Trophoblast cell (in vitro differentiated cells and primary cell): ENCODE measurements at regions not wholly inside any gene's neighbourhood (a gene's known extent, or its start where the extent isn't known, plus 50 kb on each side); places are given as distances from the start of the nearest gene placed in this dataset.

Experiments
- DNase-seq, 2 donors: peaks; one replicate each; pipeline ENCODE4 v3.0.0-alpha.2; 2016
- H2AFZ ChIP-seq: 2 replicates; pipeline ENCODE4 v1.6.1; 2013; ENCODE audit warnings: low read length, moderate library complexity, mild to moderate bottlenecking; ENCODE audit not compliant: insufficient read depth, poor library complexity
- H2AK5ac ChIP-seq: 2 replicates; pipeline ENCODE4 v1.6.1; 2013; ENCODE audit warnings: mild to moderate bottlenecking, low read length
- H2BK120ac ChIP-seq: 2 replicates; pipeline ENCODE4 v1.6.1; 2013; ENCODE audit warnings: low read length, mild to moderate bottlenecking, moderate library complexity; ENCODE audit not compliant: insufficient read depth, poor library complexity
- H2BK12ac ChIP-seq: 2 replicates; pipeline ENCODE4 v1.6.1; 2013; ENCODE audit warnings: mild to moderate bottlenecking, low read length, moderate library complexity
- H2BK5ac ChIP-seq: 2 replicates; pipeline ENCODE4 v1.6.1; 2013; ENCODE audit warnings: low read length, low read depth, moderate library complexity, mild to moderate bottlenecking; ENCODE audit not compliant: poor library complexity
- H3K14ac ChIP-seq: 2 replicates; pipeline ENCODE4 v1.6.1; 2013; ENCODE audit warnings: mild to moderate bottlenecking, low read length
- H3K18ac ChIP-seq: 2 replicates; pipeline ENCODE4 v1.6.1; 2013; ENCODE audit warnings: mild to moderate bottlenecking, low read length
- H3K23ac ChIP-seq: 2 replicates; pipeline ENCODE4 v1.6.1; 2013; ENCODE audit warnings: low read length
- H3K27ac ChIP-seq: 2 replicates; pipeline ENCODE4 v1.5.1; 2013; ENCODE audit warnings: low read depth, mild to moderate bottlenecking, inconsistent platforms, low read length, moderate library complexity
- H3K27me3 ChIP-seq: 2 replicates; pipeline ENCODE4 v1.6.1; 2013; ENCODE audit warnings: inconsistent platforms, mild to moderate bottlenecking, low read length, moderate library complexity; ENCODE audit not compliant: insufficient read depth
- H3K36me3 ChIP-seq, 2 experiments: 1 replicate in 1 of 2; 2 replicates in 1 of 2; pipeline ENCODE4 v1.6.1; 2013; ENCODE audit warnings: low read length in 2 of 2, mild to moderate bottlenecking in 2 of 2, moderate library complexity in 1 of 2; ENCODE audit not compliant: insufficient read depth in 2 of 2, control insufficient read depth in 1 of 2
- H3K4ac ChIP-seq: 2 replicates; pipeline ENCODE4 v1.6.1; 2013; ENCODE audit warnings: low read depth, mild to moderate bottlenecking, low read length, moderate library complexity
- H3K4me1 ChIP-seq, 2 experiments: 1 replicate in 1 of 2; 2 replicates in 1 of 2; pipeline ENCODE4 v1.6.1; 2013; ENCODE audit warnings: low read length in 2 of 2, mild to moderate bottlenecking in 2 of 2, moderate library complexity in 1 of 2; ENCODE audit not compliant: insufficient read depth in 2 of 2, control insufficient read depth in 1 of 2
- H3K4me2 ChIP-seq: 2 replicates; pipeline ENCODE4 v1.6.1; 2013; ENCODE audit warnings: inconsistent platforms, mild to moderate bottlenecking, low read length, moderate library complexity
- H3K4me3 ChIP-seq: 2 replicates; pipeline ENCODE4 v1.5.1; 2013; ENCODE audit warnings: mild to moderate bottlenecking, low read depth, low read length, inconsistent platforms
- H3K79me1 ChIP-seq: one replicate; pipeline ENCODE4 v1.6.1; 2013; ENCODE audit warnings: low read length
- H3K79me2 ChIP-seq: 2 replicates; pipeline ENCODE4 v1.6.1; 2013; ENCODE audit warnings: low read length, mild to moderate bottlenecking; ENCODE audit not compliant: control insufficient read depth, insufficient read depth, poor library complexity
- H3K9ac ChIP-seq: 2 replicates; pipeline ENCODE4 v1.6.1; 2013; ENCODE audit warnings: mild to moderate bottlenecking, low read length
- H3K9me3 ChIP-seq: 2 replicates; pipeline ENCODE4 v1.6.1; 2013; ENCODE audit warnings: low read depth, mild to moderate bottlenecking, control low read depth, inconsistent platforms, low read length; ENCODE audit not compliant: insufficient read depth
- H4K12ac ChIP-seq: 2 replicates; pipeline ENCODE4 v1.6.1; 2013; ENCODE audit warnings: low read depth, mild to moderate bottlenecking, low read length, moderate library complexity
- H4K8ac ChIP-seq: 2 replicates; pipeline ENCODE4 v1.6.1; 2013; ENCODE audit warnings: low read depth, mild to moderate bottlenecking, low read length, moderate library complexity
- H4K91ac ChIP-seq: one replicate; pipeline ENCODE4 v1.6.1; 2013; ENCODE audit warnings: low read depth, mild to moderate bottlenecking, low read length, moderate library complexity
- WGBS: extraction: QIAGEN DNeasy Blood & Tissue Kit; methylation state at CpG from one replicate; pipeline ENCODE4 v1.1.7; 2013; ENCODE audit warnings: missing lambda C conversion rate; ENCODE audit not compliant: insufficient read length, insufficient coverage; ENCODE audit errors: extremely low coverage; 5-methylcytosine and 5-hydroxymethylcytosine counted together

DNA sequence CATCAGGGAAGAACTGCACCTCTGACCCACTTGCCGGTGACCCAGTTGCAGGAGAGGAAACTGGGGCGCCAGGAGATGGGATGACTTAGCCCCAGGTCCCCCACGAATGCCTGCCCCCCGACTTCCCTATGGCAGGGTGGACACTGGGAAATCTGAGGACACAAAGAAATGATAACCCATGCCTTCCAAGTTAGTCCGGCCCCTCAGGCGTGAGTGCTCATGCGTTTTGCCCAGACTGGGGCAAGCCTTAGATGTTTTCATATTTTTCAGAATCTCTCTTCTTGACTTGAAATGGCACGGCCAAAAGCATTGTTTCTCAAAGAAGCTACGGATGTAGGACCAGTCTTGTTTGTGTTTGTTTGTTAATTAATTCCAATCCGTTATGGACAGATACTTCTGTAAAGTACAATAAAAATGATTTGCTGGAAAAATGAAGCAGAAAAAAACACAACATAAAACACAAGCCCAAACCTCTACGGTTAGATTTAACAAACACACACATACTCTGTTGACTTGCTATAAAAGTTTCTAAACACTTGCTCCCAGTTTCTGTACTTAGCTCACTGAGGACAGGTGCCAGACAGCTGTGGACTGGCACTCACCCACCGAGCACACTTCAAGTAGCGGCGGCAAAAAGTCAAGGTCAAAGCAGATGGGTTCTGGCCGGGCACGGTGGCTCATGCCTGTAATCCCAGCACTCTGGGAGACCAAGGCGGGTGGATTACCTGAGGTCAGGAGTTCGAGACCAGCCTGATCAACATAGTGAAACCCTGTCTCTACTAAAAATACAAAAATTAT, 341.5 kb downstream of the BCOR start:
- Histone ChIP-seq H2AK5ac (no peak overlapping the region), H3K4ac (peak overlapping the region; percentile 65), H3K4me2 (peak overlapping the region; percentile 5), H3K14ac (peak overlapping the region; percentile 73), H3K27me3 (no peaks in the 10 kb centered on the region), H3K79me2 (peaks cover 2% of the 10 kb centered on the region), H2BK5ac (peak overlapping the region; percentile 86), H3K4me3 (no peak overlapping the region), H3K36me3 (no peaks in the 10 kb centered on the region), H3K9me3 (no peaks in the 10 kb centered on the region), H2BK120ac (peak overlapping the region; percentile 92), H4K12ac (no peak overlapping the region), H2AFZ (no peak overlapping the region), H3K18ac (peak overlapping the region; percentile 72), H2BK12ac (peak overlapping the region; percentile 92), H4K8ac (peak overlapping the region; percentile 76), H3K4me1 (peaks cover 37 to 46% of the 10 kb centered on the region in 2 experiments), H4K91ac (peak overlapping the region; percentile 92), H3K23ac (no peak overlapping the region), H3K27ac (peak overlapping the region; percentile 89), H3K79me1 (peaks cover 33% of the 10 kb centered on the region), H3K9ac (no peak overlapping the region)
- peak; percentile 25 to 58 for DNase-seq
- WGBS = no CpG with 5 or more reads among the region's 18 CpGs

DNA sequence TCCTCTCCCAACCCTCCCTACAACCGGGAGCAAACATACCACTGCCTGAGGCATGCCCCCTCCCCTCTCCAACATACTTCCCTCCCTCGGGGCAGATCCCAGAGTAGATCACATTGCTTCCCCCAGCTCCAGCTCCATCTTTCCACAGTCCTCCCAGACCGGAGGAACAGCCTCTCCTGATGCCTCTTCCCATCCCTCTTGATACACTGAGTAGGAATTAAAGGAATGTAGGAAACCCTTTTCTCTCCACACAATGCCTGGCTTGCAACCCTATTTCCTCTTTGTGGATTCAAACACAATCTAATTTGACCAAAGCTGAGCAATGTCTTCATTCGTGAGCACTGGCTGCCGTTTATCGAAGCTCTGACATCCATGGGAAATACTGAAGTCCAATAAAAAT, 339.8 kb downstream of the BCOR start:
- peaks cover 2% of the 10 kb centered on the region for H3K79me2 ChIP-seq
- H3K4ac ChIP-seq = no peak overlapping the region
- no peak overlapping the region for H3K4me3 ChIP-seq
- no peak overlapping the region for H2BK120ac ChIP-seq
- no peaks in the 10 kb centered on the region for H3K27me3 ChIP-seq
- H2BK12ac ChIP-seq = no peak overlapping the region
- no peak overlapping the region for H3K23ac ChIP-seq
- H2AK5ac ChIP-seq = no peak overlapping the region
- no peak overlapping the region for H3K14ac ChIP-seq
- no peak overlapping the region for H2AFZ ChIP-seq
- H3K9me3 ChIP-seq = no peaks in the 10 kb centered on the region
- DNase-seq = peak; percentile 73 to 74
- H3K36me3 ChIP-seq = no peaks in the 10 kb centered on the region
- H3K79me1 ChIP-seq = peaks cover 36% of the 10 kb centered on the region
- H3K4me2 ChIP-seq = no peak overlapping the region
- H3K18ac ChIP-seq = no peak overlapping the region
- WGBS = no CpG with 5 or more reads among the region's 6 CpGs
- no peak overlapping the region for H3K9ac ChIP-seq
- H3K4me1 ChIP-seq = peaks cover 35 to 45% of the 10 kb centered on the region in 2 experiments
- no peak overlapping the region for H3K27ac ChIP-seq
- peak overlapping the region; percentile 90 for H4K91ac ChIP-seq
- H2BK5ac ChIP-seq = peak overlapping the region; percentile 43
- H4K8ac ChIP-seq = no peak overlapping the region
- no peak overlapping the region for H4K12ac ChIP-seq

DNA sequence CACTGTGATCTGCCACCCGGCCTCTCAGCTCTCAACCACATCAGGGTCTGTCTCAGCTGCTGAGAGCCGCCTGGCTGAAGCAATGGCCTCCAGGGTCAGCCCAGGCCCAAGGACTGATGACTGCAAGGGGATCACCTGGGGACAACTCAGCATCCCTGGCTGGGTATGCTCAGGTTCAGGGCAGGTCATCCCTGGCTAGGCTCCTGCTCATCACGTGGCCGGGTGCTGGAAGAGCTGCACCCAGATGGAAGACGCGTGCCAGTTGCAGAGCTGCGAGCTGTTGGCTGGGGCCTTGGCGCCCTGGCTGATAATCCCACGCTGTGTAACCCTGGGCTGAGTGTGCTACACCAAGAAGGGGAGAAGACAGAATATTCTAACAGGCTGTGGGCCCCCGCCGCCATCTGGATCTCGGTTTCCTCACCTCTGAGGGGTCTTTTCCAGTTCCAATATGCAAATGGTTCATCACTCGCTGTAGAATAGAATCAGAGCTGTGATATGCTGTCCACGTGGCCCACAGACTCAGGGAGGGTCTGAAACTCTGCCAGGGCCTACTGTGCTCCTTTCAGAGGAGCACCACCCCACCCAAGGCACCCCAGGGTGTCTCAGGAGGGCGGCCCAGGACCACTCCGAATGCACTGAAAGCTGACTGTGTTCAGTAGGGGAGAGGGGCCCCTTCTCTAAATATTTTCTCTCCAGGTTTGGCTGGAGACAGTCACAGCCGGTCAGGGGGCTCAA, 338.8 kb downstream of the BCOR start:
- Histone ChIP-seq H3K36me3 (no peaks in the 10 kb centered on the region), H3K4me2 (no peak overlapping the region), H3K23ac (no peak overlapping the region), H2BK12ac (peak overlapping the region; percentile 81), H2BK120ac (peak overlapping the region; percentile 80), H3K4me1 (peaks cover 35 to 45% of the 10 kb centered on the region in 2 experiments), H4K8ac (peak overlapping the region; percentile 54), H3K14ac (peak overlapping the region; percentile 81), H4K91ac (peak overlapping the region; percentile 60), H3K27ac (peak overlapping the region; percentile 64), H3K9me3 (no peaks in the 10 kb centered on the region), H3K9ac (no peak overlapping the region), H3K4me3 (no peak overlapping the region), H3K27me3 (no peaks in the 10 kb centered on the region), H3K79me1 (peaks cover 36% of the 10 kb centered on the region), H4K12ac (no peak overlapping the region), H2AFZ (no peak overlapping the region), H3K4ac (peak overlapping the region; percentile 28), H2AK5ac (peak overlapping the region; percentile 43), H3K18ac (peak overlapping the region; percentile 46), H2BK5ac (peak overlapping the region; percentile 50), H3K79me2 (peaks cover 2% of the 10 kb centered on the region)
- WGBS = no CpG with 5 or more reads among the region's 17 CpGs
- peak; percentile 80 to 81 for DNase-seq

DNA sequence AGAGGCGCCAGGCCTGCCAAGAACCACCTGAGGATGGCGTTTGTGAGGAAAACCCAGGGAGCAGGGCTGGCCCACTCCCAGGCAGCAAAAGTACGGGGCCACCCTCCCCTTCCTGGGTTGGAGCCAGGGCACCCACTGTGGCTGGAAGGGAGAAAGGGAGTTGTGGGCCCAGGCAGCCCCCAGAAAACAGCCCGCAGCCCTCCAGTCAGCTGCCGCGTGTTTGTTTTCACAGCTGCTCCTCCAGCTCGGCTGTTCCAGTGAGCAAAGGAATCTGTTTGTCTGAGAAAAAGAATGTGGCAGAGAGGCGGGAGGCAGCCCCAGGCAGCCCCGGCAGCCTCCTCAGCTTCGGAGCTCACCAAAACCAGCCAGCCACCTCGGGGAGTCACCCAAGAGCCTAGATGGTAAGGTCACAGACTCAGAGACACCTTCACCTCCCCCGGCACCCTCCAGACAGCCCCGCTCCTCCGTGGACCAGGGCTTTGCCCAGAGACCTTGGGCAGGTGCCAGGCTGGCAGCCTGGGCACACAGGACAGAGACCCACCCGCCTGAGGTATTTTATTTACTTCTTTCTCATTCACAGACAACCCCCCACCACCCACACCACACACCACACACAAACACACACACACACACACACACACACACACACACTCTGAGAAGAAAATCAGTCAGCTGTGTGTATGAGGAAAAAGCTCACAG, 338.1 kb downstream of the BCOR start:
- peak overlapping the region; percentile 80 for H2BK120ac ChIP-seq
- H3K79me1 ChIP-seq = peaks cover 35% of the 10 kb centered on the region
- H3K4ac ChIP-seq = peak overlapping the region; percentile 3
- peak; percentile 64 to 74 for DNase-seq
- H3K4me1 ChIP-seq = peaks cover 40 to 50% of the 10 kb centered on the region in 2 experiments
- H4K8ac ChIP-seq = peak overlapping the region; percentile 54
- no peaks in the 10 kb centered on the region for H3K9me3 ChIP-seq
- H3K9ac ChIP-seq = no peak overlapping the region
- no peak overlapping the region for H3K4me3 ChIP-seq
- peak overlapping the region; percentile 76 for H4K91ac ChIP-seq
- peak overlapping the region; percentile 46 for H3K18ac ChIP-seq
- peak overlapping the region; percentile 55 for H2BK5ac ChIP-seq
- peak overlapping the region; percentile 74 for H3K27ac ChIP-seq
- peak overlapping the region; percentile 81 for H2BK12ac ChIP-seq
- H2AFZ ChIP-seq = no peak overlapping the region
- H3K23ac ChIP-seq = no peak overlapping the region
- peaks cover 2% of the 10 kb centered on the region for H3K79me2 ChIP-seq
- H4K12ac ChIP-seq = no peak overlapping the region
- WGBS = no CpG with 5 or more reads among the region's 15 CpGs
- peak overlapping the region; percentile 35 for H3K4me2 ChIP-seq
- H3K14ac ChIP-seq = peak overlapping the region; percentile 55
- no peaks in the 10 kb centered on the region for H3K36me3 ChIP-seq
- H2AK5ac ChIP-seq = peak overlapping the region; percentile 12
- no peaks in the 10 kb centered on the region for H3K27me3 ChIP-seq
